ENCODE measurements at regions not wholly inside any gene's neighbourhood (a gene's known extent, or its start where the extent isn't known, plus 50 kb on each side); places are given as distances from the start of the nearest gene placed in this dataset.

DNA sequence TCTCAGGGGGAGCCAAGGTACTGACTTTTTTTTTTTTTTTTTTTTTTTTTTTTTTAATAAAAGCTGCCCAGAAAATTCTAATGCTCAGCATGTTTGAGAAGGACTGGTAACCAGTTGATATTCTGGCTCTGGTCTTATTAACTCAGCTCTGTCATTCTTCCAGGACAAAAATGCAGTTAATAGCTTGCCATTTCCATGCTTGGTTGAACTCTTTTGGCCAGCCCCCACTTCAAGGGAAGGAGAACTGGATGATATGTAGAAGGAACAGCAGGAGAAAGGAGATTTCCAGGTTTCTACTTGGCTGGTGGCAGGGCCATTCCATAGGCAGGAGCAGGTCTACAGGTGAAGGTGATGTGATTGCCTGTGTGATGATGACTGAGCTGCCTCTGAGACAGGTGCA, 59.2 kb upstream of the TANC2 start:
- TF ChIP-seq, protein P1, sequence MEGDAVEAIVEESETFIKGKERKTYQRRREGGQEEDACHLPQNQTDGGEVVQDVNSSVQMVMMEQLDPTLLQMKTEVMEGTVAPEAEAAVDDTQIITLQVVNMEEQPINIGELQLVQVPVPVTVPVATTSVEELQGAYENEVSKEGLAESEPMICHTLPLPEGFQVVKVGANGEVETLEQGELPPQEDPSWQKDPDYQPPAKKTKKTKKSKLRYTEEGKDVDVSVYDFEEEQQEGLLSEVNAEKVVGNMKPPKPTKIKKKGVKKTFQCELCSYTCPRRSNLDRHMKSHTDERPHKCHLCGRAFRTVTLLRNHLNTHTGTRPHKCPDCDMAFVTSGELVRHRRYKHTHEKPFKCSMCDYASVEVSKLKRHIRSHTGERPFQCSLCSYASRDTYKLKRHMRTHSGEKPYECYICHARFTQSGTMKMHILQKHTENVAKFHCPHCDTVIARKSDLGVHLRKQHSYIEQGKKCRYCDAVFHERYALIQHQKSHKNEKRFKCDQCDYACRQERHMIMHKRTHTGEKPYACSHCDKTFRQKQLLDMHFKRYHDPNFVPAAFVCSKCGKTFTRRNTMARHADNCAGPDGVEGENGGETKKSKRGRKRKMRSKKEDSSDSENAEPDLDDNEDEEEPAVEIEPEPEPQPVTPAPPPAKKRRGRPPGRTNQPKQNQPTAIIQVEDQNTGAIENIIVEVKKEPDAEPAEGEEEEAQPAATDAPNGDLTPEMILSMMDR (conservative IDR thresholded peaks at IDR 0.05; ENCODE audit: low read depth, low read length) = no peak
- no peak for TF ChIP-seq EZH2 (IDR thresholded peaks at IDR 0.05; ENCODE audit: low read length, unreplicated experiment)

Data from PC-3 (cell line).